H1 (cell line): ENCODE measurements at regions not wholly inside any gene's neighbourhood (a gene's known extent, or its start where the extent isn't known, plus 50 kb on each side); places are given as distances from the start of the nearest gene placed in this dataset.

Source experiments
- CTCF ChIA-PET: fragments of 300-600 bp; sonication (Branson Sonifier 250); formaldehyde crosslinking; loops from one replicate; lab custom pipeline; 2021; ENCODE audit not compliant: partially characterized antibody; lab: Charles Lee
- POLR2A ChIA-PET: fragments of 300-600 bp; sonication (Branson Sonifier 250); formaldehyde crosslinking; loops from one replicate; lab custom pipeline; 2021; ENCODE audit warnings: inconsistent platforms; ENCODE audit not compliant: partially characterized antibody; lab: Charles Lee
- DNase-seq, 2 experiments: peaks; one replicate each; pipeline versions ENCODE4 v3.0.0 to v3.0.0-alpha.2; 2010 to 2022; ENCODE audit warnings: low spot score in 2 of 2, low read depth in 1 of 2, mixed read lengths in 1 of 2
- FAIRE-seq: peaks from 2 replicates; lab custom pipeline; 2011; peaks lifted over from hg19 to GRCh38; lab: Jason Lieb, UNC
- H2AFZ ChIP-seq: 2 replicates; pipeline ENCODE4 v1.8.1; 2012; ENCODE audit warnings: low read length, inconsistent platforms
- H2AK5ac ChIP-seq: 2 replicates; pipeline ENCODE4 v1.6.1; 2013; ENCODE audit warnings: low read depth, low read length
- H2BK120ac ChIP-seq: replicated peaks from 2 replicates; pipeline ENCODE3; 2013; ENCODE audit warnings: low read depth, low read length, inconsistent platforms
- H2BK12ac ChIP-seq: 2 replicates; pipeline ENCODE4 v1.6.1; 2013; ENCODE audit warnings: low read depth, low read length
- H2BK15ac ChIP-seq: 2 replicates; pipeline ENCODE4 v1.6.1; 2013; ENCODE audit warnings: low read length
- H2BK20ac ChIP-seq: 2 replicates; pipeline ENCODE4 v1.6.1; 2013; ENCODE audit warnings: low read length
- H2BK5ac ChIP-seq: 2 replicates; pipeline ENCODE4 v1.6.1; 2013; ENCODE audit warnings: low read depth, low read length
- H3K14ac ChIP-seq: 2 replicates; pipeline ENCODE4 v1.6.1; 2013; ENCODE audit warnings: inconsistent platforms; ENCODE audit not compliant: insufficient read length
- H3K18ac ChIP-seq: 2 replicates; pipeline ENCODE4 v1.6.1; 2013; ENCODE audit warnings: low read length; ENCODE audit errors: extremely low read depth
- H3K23ac ChIP-seq: 2 replicates; pipeline ENCODE4 v1.6.1; 2013; ENCODE audit warnings: inconsistent platforms; ENCODE audit not compliant: insufficient read length
- H3K23me2 ChIP-seq: 2 replicates; pipeline ENCODE4 v1.6.1; 2013; ENCODE audit warnings: low read depth, low read length
- H3K27ac ChIP-seq: 2 replicates; pipeline ENCODE4 v1.6.1; 2011; ENCODE audit warnings: low read depth, low read length, inconsistent platforms
- H3K27me3 ChIP-seq, 4 experiments: replicated peaks in 1 of 4; 1 replicate in 1 of 4; 2 replicates in 3 of 4; pipeline versions ENCODE4 v1.6.1 to v1.8.1; 2011 to 2013; ENCODE audit warnings: low read length in 3 of 4, mild to moderate bottlenecking in 3 of 4, inconsistent platforms in 2 of 4, mixed read lengths in 2 of 4, moderate library complexity in 1 of 4; ENCODE audit not compliant: control insufficient read depth in 3 of 4, insufficient read depth in 3 of 4; ENCODE audit errors: extremely low read depth in 1 of 4
- H3K36me3 ChIP-seq, 4 experiments: 2 replicates each; pipeline versions ENCODE4 v1.6.1 to v1.8.1; 2011 to 2013; ENCODE audit warnings: mild to moderate bottlenecking in 4 of 4, low read length in 3 of 4, moderate library complexity in 2 of 4, control low read depth in 1 of 4, inconsistent platforms in 1 of 4; ENCODE audit not compliant: insufficient read depth in 4 of 4, control insufficient read depth in 2 of 4
- H3K4ac ChIP-seq: replicated peaks from 2 replicates; pipeline ENCODE3; 2013; ENCODE audit warnings: low read length, low read depth, mixed read lengths, inconsistent platforms; ENCODE audit not compliant: insufficient read length
- H3K4me1 ChIP-seq, 4 experiments: replicated peaks in 1 of 4; 1 replicate in 1 of 4; 2 replicates in 3 of 4; pipeline versions ENCODE4 v1.6.1 to v1.8.1; 2011 to 2013; ENCODE audit warnings: low read length in 3 of 4, inconsistent platforms in 2 of 4, mixed read lengths in 1 of 4; ENCODE audit not compliant: insufficient read depth in 4 of 4, control insufficient read depth in 3 of 4
- H3K4me2 ChIP-seq, 2 experiments: 2 replicates each; pipeline versions ENCODE4 v1.6.1 to v1.8.1; 2011 to 2013; ENCODE audit warnings: low read depth in 2 of 2, low read length in 2 of 2, control low read depth in 1 of 2, inconsistent platforms in 1 of 2, mild to moderate bottlenecking in 1 of 2; ENCODE audit not compliant: insufficient read depth in 1 of 2
- H3K4me3 ChIP-seq, 4 experiments: fragments of 200-600, 300-600 bp in 1 of 4; sonication (generic), shearing (Covaris generic), sonication (Bioruptor Twin) in 1 of 4; 2 replicates each; pipeline versions ENCODE4 v1.5.1 to v1.8.1; 2011 to 2016; ENCODE audit warnings: low read length in 4 of 4, low read depth in 3 of 4, control low read depth in 2 of 4, inconsistent platforms in 2 of 4, mild to moderate bottlenecking in 2 of 4, mixed read lengths in 1 of 4, moderate library complexity in 1 of 4; ENCODE audit not compliant: insufficient read depth in 2 of 4; ENCODE audit errors: extremely low read depth in 1 of 4
- H3K56ac ChIP-seq: replicated peaks from 2 replicates; pipeline ENCODE3; 2013; ENCODE audit warnings: low read depth, mild to moderate bottlenecking, mixed read lengths, low read length, inconsistent platforms; ENCODE audit not compliant: insufficient read length
- H3K79me1 ChIP-seq: 2 replicates; pipeline ENCODE4 v1.6.1; 2013; ENCODE audit warnings: low read depth, low read length, control low read depth
- H3K79me2 ChIP-seq, 2 experiments: 2 replicates each; pipeline versions ENCODE4 v1.6.1 to v1.8.1; 2012 to 2013; ENCODE audit warnings: low read length in 2 of 2, mild to moderate bottlenecking in 2 of 2, inconsistent platforms in 1 of 2; ENCODE audit not compliant: insufficient read depth in 2 of 2, control insufficient read depth in 1 of 2
- H3K9ac ChIP-seq, 4 experiments: replicated peaks in 1 of 4; 1 replicate in 1 of 4; 2 replicates in 3 of 4; pipeline versions ENCODE4 v1.6.1 to v1.8.1; 2011 to 2013; ENCODE audit warnings: low read depth in 3 of 4, low read length in 3 of 4, control low read depth in 2 of 4, mild to moderate bottlenecking in 2 of 4, moderate library complexity in 2 of 4, inconsistent platforms in 1 of 4; ENCODE audit errors: extremely low read depth in 1 of 4
- H3K9me3 ChIP-seq, 2 experiments: 2 replicates each; pipeline versions ENCODE4 v1.6.1 to v1.8.1; 2012 to 2013; ENCODE audit warnings: mild to moderate bottlenecking in 2 of 2, moderate library complexity in 2 of 2, control low read depth in 1 of 2, inconsistent platforms in 1 of 2, low read depth in 1 of 2, low read length in 1 of 2, mixed read lengths in 1 of 2; ENCODE audit not compliant: insufficient read depth in 2 of 2
- H4K20me1 ChIP-seq, 2 experiments: replicated peaks in 1 of 2; 2 replicates each; pipeline versions ENCODE3 to v1.8.1; 2011 to 2013; ENCODE audit warnings: inconsistent platforms in 2 of 2, low read length in 2 of 2, mild to moderate bottlenecking in 1 of 2; ENCODE audit not compliant: insufficient read depth in 2 of 2, control insufficient read depth in 1 of 2
- H4K5ac ChIP-seq: 2 replicates; pipeline ENCODE4 v1.6.1; 2013; ENCODE audit warnings: low read length, low read depth, mixed read lengths, inconsistent platforms; ENCODE audit not compliant: insufficient read length
- H4K8ac ChIP-seq: 2 replicates; pipeline ENCODE4 v1.8.0; 2013; ENCODE audit warnings: mild to moderate bottlenecking, moderate library complexity, low read length, inconsistent platforms; ENCODE audit not compliant: insufficient read depth; ENCODE audit errors: extremely low read depth
- H4K91ac ChIP-seq: replicated peaks from 2 replicates; pipeline ENCODE3; 2013; ENCODE audit warnings: low read length, mixed read lengths, inconsistent platforms; ENCODE audit not compliant: insufficient read length
- BACH1 ChIP-seq: IDR thresholded peaks from 2 replicates; pipeline ENCODE4 v1.6.1; 2012; ENCODE audit warnings: low read length, improper control_type of control experiment
- CTCF ChIP-seq, 3 experiments: IDR thresholded peaks; 1 replicate in 2 of 3; 2 replicates in 1 of 3; pipeline versions ENCODE4 v1.5.1 to v1.6.1; 2011; ENCODE audit warnings: low read length in 3 of 3, mild to moderate bottlenecking in 3 of 3, inconsistent platforms in 2 of 3, low read depth in 1 of 3, moderate library complexity in 1 of 3; ENCODE audit not compliant: insufficient read depth in 1 of 3; ENCODE audit errors: control extremely low read depth in 1 of 3
- HDAC6 ChIP-seq: IDR thresholded peaks from one replicate; pipeline ENCODE4 v1.7.1; 2012; ENCODE audit warnings: low read depth, mild to moderate bottlenecking, inconsistent platforms, low read length, moderate library complexity
- KDM1A ChIP-seq: fragments of 200-600, 300-600 bp; sonication (generic); IDR thresholded peaks from 2 replicates; pipeline ENCODE4 v1.7.1; 2016; ENCODE audit warnings: mild to moderate bottlenecking, low read length, borderline replicate concordance
- SP2 ChIP-seq: IDR thresholded peaks from 2 replicates; pipeline ENCODE4 v1.6.1; 2012; ENCODE audit warnings: mild to moderate bottlenecking, low read length, inconsistent platforms
- WGBS, 2 experiments: shearing (Covaris generic) in 1 of 2; methylation state at CpG; one replicate each; pipeline versions ENCODE4 v1.1.6 to v1.1.7; 2013 to 2015; ENCODE audit warnings: low lambda C conversion rate in 2 of 2, mixed read lengths in 2 of 2, inconsistent platforms in 1 of 2, low coverage in 1 of 2, missing lambda C conversion rate in 1 of 2; ENCODE audit not compliant: insufficient replicate concordance in 2 of 2, insufficient coverage in 1 of 2, insufficient read length in 1 of 2; ENCODE audit errors: extremely low coverage in 1 of 2, missing lambda C conversion rate in 1 of 2; 5-methylcytosine and 5-hydroxymethylcytosine counted together

- Histone ChIP-seq H3K23ac (no peak overlapping the region), H4K8ac (no peak overlapping the region), H4K20me1 (no peaks in the 10 kb centered on the region), H3K79me1 (no peaks in the 10 kb centered on the region), H4K91ac (no peak overlapping the region), H3K56ac (no peak overlapping the region), H2BK5ac (no peak overlapping the region), H2BK15ac (no peak overlapping the region), H3K4me3 (no peak overlapping the region), H4K5ac (no peak overlapping the region), H3K18ac (no peak overlapping the region), H2BK120ac (no peak overlapping the region), H2AK5ac (no peak overlapping the region), H3K4ac (no peak overlapping the region), H3K4me1 (no peaks in the 10 kb centered on the region), H2AFZ (no peak overlapping the region), H3K9ac (no peak overlapping the region), H2BK20ac (no peak overlapping the region), H3K23me2 (no peaks in the 10 kb centered on the region), H3K14ac (no peak overlapping the region), H3K36me3 (no peaks in the 10 kb centered on the region), H3K9me3 (no peaks in the 10 kb centered on the region), H2BK12ac (no peak overlapping the region), H3K79me2 (no peaks in the 10 kb centered on the region), H3K4me2 (no peak overlapping the region), H3K27ac (no peak overlapping the region), H3K27me3 (no peaks in the 10 kb centered on the region)
- no peak for TF ChIP-seq HDAC6
- TF ChIP-seq CTCF (IDR thresholded peaks at IDR 0.05; ENCODE audit: control extremely low read depth in 1 of 3, insufficient read depth in 1 of 3, low read depth in 1 of 3, low read length in 3 of 3) = no peak
- no peak for TF ChIP-seq BACH1
- TF ChIP-seq KDM1A = no peak
- TF ChIP-seq SP2 = no peak
- DNase-seq (no peak), FAIRE-seq (no peak)
- WGBS, 2 experiments = 86% methylated on average over 7 of the region's 7 CpGs; no CpG with 5 or more reads in 1 of the 2 experiments
- ChIA-PET POLR2A (no interaction called here), CTCF (interaction anchor here (0.8 to 1.2 kb wide), 4 partner anchors 17 to 43 kb away, joined by 3 to 4 read pairs (median 3); no protein-coding TSS in a partner anchor)
Observed at GRCh38 chr7:25543210-25543609, 314.9 kb upstream of the NPVF start.
